ENCODE measurements at regions not wholly inside any gene's neighbourhood (a gene's known extent, or its start where the extent isn't known, plus 50 kb on each side); places are given as distances from the start of the nearest gene placed in this dataset.

- no peak for DNase-seq (ENCODE audit: low read depth, low spot score)
- Mint-ChIP-seq H3K36me3 (ENCODE audit: low read depth) (no peaks in the 10 kb centered on the region), H3K27ac (ENCODE audit: unreplicated experiment) (no peak overlapping the region), H3K9me3 (peaks cover 5% of the 10 kb centered on the region), H3K4me3 (no peak overlapping the region), H3K4me1 (no peaks in the 10 kb centered on the region), H3K27me3 (ENCODE audit: low read depth) (peaks cover 38% of the 10 kb centered on the region)
- no peak for TF ChIP-seq CTCF (conservative IDR thresholded peaks at IDR 0.05)
These were observed 212.9 kb downstream of the MTX2 start for GRCh38 chr2:176482107-176482506.

- no peaks in the 10 kb centered on the region for H3K4me1 Mint-ChIP-seq
- no peak overlapping the region for H3K27ac Mint-ChIP-seq (ENCODE audit: unreplicated experiment)
- H3K9me3 Mint-ChIP-seq = peaks cover 7% of the 10 kb centered on the region
- no peak for TF ChIP-seq CTCF (conservative IDR thresholded peaks at IDR 0.05)
- no peak overlapping the region for H3K4me3 Mint-ChIP-seq
- no peaks in the 10 kb centered on the region for H3K36me3 Mint-ChIP-seq (ENCODE audit: low read depth)
- no peak for DNase-seq (ENCODE audit: low read depth, low spot score)
- H3K27me3 Mint-ChIP-seq (ENCODE audit: low read depth) = peaks cover 41% of the 10 kb centered on the region
These were observed 214.2 kb downstream of the MTX2 start for GRCh38 chr2:176483476-176483875.

- Mint-ChIP-seq H3K9me3 (peaks cover 7% of the 10 kb centered on the region), H3K36me3 (ENCODE audit: low read depth) (no peaks in the 10 kb centered on the region), H3K27ac (ENCODE audit: unreplicated experiment) (no peak overlapping the region), H3K27me3 (ENCODE audit: low read depth) (peaks cover 41% of the 10 kb centered on the region), H3K4me3 (no peak overlapping the region), H3K4me1 (no peaks in the 10 kb centered on the region)
- DNase-seq (ENCODE audit: low read depth, low spot score) = no peak
- no peak for TF ChIP-seq CTCF (conservative IDR thresholded peaks at IDR 0.05)
These were observed 214.8 kb downstream of the MTX2 start for GRCh38 chr2:176483901-176484568.

GRCh38 chr2:176484838-176485237 is 215.6 kb downstream of the MTX2 start:
- Mint-ChIP-seq H3K36me3 (ENCODE audit: low read depth) (no peaks in the 10 kb centered on the region), H3K27me3 (ENCODE audit: low read depth) (peaks cover 41% of the 10 kb centered on the region), H3K4me3 (no peak overlapping the region), H3K4me1 (no peaks in the 10 kb centered on the region), H3K9me3 (peaks cover 7% of the 10 kb centered on the region), H3K27ac (ENCODE audit: unreplicated experiment) (no peak overlapping the region)
- no peak for TF ChIP-seq CTCF (conservative IDR thresholded peaks at IDR 0.05)
- DNase-seq (ENCODE audit: low read depth, low spot score) = no peak

GRCh38 chr2:176488431-176488830 is 219.2 kb downstream of the MTX2 start:
- H3K36me3 Mint-ChIP-seq (ENCODE audit: low read depth) = no peaks in the 10 kb centered on the region
- DNase-seq (ENCODE audit: low read depth, low spot score) = no peak
- H3K4me1 Mint-ChIP-seq = no peaks in the 10 kb centered on the region
- TF ChIP-seq CTCF (conservative IDR thresholded peaks at IDR 0.05) = no peak
- H3K27ac Mint-ChIP-seq (ENCODE audit: unreplicated experiment) = no peak overlapping the region
- peaks cover 15% of the 10 kb centered on the region for H3K27me3 Mint-ChIP-seq (ENCODE audit: low read depth)
- no peak overlapping the region for H3K4me3 Mint-ChIP-seq
- H3K9me3 Mint-ChIP-seq = peaks cover 2% of the 10 kb centered on the region

Data from neural crest cell (in vitro differentiated cells).